C4-2B (cell line): ENCODE measurements at regions not wholly inside any gene's neighbourhood (a gene's known extent, or its start where the extent isn't known, plus 50 kb on each side); places are given as distances from the start of the nearest gene placed in this dataset.

ENCODE experiments used
- H3K27ac ChIP-seq: fragments of 450-650 bp; 2 replicates; pipeline ENCODE4 v1.5.1; 2017
- CTCF ChIP-seq: fragments of 450-650 bp; conservative IDR thresholded peaks from 2 replicates; pipeline ENCODE4 v1.5.1; 2017; ENCODE audit warnings: mild to moderate bottlenecking
- ZFX ChIP-seq: fragments of 450-650 bp; IDR thresholded peaks from 2 replicates; pipeline ENCODE4 v1.6.1; 2017

- no peak for TF ChIP-seq ZFX
- TF ChIP-seq CTCF = no peak
Observed at GRCh38 chr4:137000432-137000831, 531.9 kb downstream of the PCDH18 start.

GRCh38 chr4:136992032-136992431, 540.3 kb downstream of the PCDH18 start:
- TF ChIP-seq CTCF = no peak
- TF ChIP-seq ZFX = no peak
- H3K27ac ChIP-seq = no peak overlapping the region

More at GRCh38 chr4:137000432-137000831, 531.9 kb downstream of the PCDH18 start:
- no peak overlapping the region for H3K27ac ChIP-seq

DNA sequence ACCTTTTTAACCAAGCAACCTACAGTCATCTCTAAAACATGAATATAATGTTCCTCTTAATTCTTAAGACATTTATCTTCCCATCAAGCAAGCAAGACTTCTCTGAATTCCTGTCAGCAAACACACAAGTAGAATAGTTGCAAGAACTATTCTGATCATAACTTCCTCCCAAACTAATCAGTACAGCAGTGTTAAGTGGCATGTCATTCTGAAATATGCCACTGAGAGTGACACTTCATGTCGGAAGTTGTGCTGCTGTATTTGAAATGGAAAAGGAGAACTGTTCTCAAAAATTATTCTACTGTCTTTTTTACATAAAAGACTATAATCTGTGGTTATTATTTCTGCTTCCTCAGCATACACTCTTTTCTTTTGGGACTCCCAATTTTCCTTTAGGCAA, 546.6 kb downstream of the PCDH18 start:
- H3K27ac ChIP-seq = no peak overlapping the region
- TF ChIP-seq ZFX (no peak), CTCF (no peak)

DNA sequence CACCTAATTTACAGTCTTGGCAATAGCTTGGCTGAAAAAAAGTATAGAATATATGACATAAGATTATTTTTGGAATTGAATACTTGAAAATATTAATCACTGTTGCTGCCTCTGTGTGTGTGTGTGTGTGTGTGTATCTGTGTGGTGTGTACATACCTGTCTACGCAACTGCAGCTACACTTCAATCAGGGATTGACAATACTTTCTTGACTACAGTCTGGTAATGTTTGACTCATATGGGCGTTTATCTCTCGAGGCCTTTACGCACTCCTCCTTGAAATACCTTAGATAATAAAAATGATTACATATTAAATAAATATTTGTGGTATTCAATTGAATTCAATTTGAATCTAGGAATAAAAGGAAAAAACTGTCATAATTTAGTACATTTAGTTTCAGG, 565.2 kb downstream of the PCDH18 start:
- H3K27ac ChIP-seq = no peak overlapping the region
- TF ChIP-seq CTCF (no peak), ZFX (no peak)

DNA sequence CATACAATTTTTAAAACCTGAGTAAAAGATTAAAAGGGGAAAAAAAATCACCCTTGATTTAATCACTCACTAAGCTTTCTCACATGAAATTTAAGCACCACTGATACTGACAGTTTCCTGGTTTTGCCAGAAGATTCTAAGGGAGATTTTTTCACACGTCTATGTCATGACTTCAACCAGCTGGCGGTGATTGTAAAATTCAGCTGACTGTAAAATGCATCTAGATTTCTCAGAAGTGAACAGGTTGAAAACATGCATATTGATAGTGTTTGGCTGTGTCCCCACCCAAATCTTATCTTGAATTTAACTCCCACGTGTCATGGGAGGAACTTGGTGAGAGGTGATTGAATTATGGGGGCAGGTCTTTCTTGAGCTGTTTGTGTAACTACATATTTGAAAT, 566.8 kb downstream of the PCDH18 start:
- no peak for TF ChIP-seq ZFX
- TF ChIP-seq CTCF = no peak

DNA sequence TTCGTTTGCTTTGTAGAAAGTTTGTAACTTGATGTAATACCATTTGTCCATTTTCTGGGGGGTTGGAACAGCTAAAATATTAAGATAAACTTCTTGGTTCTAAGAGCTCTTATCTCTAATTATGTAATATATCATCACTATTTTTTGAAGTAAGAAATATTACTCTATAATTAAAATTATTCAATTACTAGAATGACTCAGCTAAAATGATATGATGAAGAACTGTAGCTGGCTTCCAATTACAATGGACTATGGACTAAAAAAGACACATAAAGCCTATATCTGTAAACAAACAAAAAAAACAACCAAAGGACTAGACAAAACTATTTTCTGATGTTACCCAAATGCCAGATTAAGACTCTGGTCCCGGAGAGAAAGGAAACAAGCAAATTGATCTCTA, 569.4 kb downstream of the PCDH18 start:
- no peak overlapping the region for H3K27ac ChIP-seq
- no peak for TF ChIP-seq ZFX

More for the DNA sequence above, 566.8 kb downstream of the PCDH18 start:
- no peak overlapping the region for H3K27ac ChIP-seq

DNA sequence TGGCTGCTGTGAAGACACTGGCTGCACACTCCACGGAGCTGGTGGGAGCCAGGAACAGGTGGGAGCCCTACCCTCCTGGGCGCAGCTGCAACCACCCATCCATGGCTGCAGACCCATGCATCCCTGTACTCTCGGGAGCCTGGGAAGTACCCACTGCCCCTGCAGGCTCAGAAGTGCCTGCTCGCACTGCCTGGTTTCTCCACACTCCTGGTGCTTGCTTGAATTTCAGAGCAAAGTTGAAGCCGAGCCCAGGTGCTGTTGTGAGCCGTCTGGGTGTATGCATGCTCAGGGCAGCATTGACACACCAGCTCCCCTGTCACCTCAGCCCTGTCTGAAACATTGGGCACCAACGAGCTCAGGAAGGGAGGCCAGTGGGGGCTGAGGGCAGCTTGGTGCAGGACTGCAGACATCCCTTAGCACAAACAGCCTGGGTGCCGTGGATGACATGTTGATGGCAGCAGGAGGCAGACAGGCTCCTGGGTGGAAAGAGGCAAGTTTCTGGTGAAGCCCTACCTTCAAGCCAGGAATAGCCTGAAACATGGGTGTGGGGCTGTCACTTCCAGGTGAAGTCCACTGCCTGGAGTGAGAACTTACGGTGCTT, 585.9 kb downstream of the PCDH18 start:
- no peak for TF ChIP-seq ZFX
- no peak for TF ChIP-seq CTCF
- no peak overlapping the region for H3K27ac ChIP-seq

- no peak overlapping the region for H3K27ac ChIP-seq
- TF ChIP-seq ZFX (no peak), CTCF (no peak)
Observed at GRCh38 chr4:136939781-136940180, 592.5 kb downstream of the PCDH18 start.
